ENCODE measurements at regions not wholly inside any gene's neighbourhood (a gene's known extent, or its start where the extent isn't known, plus 50 kb on each side); places are given as distances from the start of the nearest gene placed in this dataset.

- TF ChIP-seq CTCF (conservative IDR thresholded peaks at IDR 0.05; ENCODE audit: low read depth in 2 of 2) (no peak), REST (IDR thresholded peaks at IDR 0.05; ENCODE audit: unreplicated experiment) (no peak), POLR2AphosphoS5 (IDR thresholded peaks at IDR 0.05; ENCODE audit: low read depth) (no peak), CREB1 (CRISPR knock-in tag; IDR thresholded peaks at IDR 0.05; ENCODE audit: low read depth) (no peak), EZH2 (IDR thresholded peaks at IDR 0.05; ENCODE audit: low read depth, unreplicated experiment) (no peak), NANOG (IDR thresholded peaks at IDR 0.05; ENCODE audit: borderline replicate concordance) (no peak), ZNF462 (CRISPR knock-in tag; IDR thresholded peaks at IDR 0.05) (no peak), ZNF114 (CRISPR knock-in tag; IDR thresholded peaks at IDR 0.05) (no peak), EZH2phosphoT487 (IDR thresholded peaks at IDR 0.05; ENCODE audit: unreplicated experiment) (no peak)
Measured at GRCh38 chr13:36750946-36751345, 68.1 kb upstream of the RFXAP start.

All from GM23338 (cell line).